Cardiac fibroblast (primary cell): ENCODE measurements at regions not wholly inside any gene's neighbourhood (a gene's known extent, or its start where the extent isn't known, plus 50 kb on each side); places are given as distances from the start of the nearest gene placed in this dataset.

ENCODE experiments used
- DNase-seq, 2 donors: peaks; one replicate each; pipeline versions ENCODE4 v3.0.0 to v3.0.0-alpha.2; 2010; ENCODE audit warnings: low read depth in 2 of 2
- H3K4me3 ChIP-seq, 2 donors: replicated peaks in 1 of 2; 1 replicate in 1 of 2; 2 replicates in 1 of 2; pipeline ENCODE4 v1.5.1; 2011; ENCODE audit warnings: low read depth in 2 of 2, low read length in 2 of 2, mild to moderate bottlenecking in 2 of 2, moderate library complexity in 1 of 2
- TF ChIP-seq, protein P1 (sequence below): IDR thresholded peaks from one replicate; pipeline ENCODE4 v1.5.1; 2011; ENCODE audit warnings: low read depth, mild to moderate bottlenecking, low read length, inconsistent platforms

DNA sequence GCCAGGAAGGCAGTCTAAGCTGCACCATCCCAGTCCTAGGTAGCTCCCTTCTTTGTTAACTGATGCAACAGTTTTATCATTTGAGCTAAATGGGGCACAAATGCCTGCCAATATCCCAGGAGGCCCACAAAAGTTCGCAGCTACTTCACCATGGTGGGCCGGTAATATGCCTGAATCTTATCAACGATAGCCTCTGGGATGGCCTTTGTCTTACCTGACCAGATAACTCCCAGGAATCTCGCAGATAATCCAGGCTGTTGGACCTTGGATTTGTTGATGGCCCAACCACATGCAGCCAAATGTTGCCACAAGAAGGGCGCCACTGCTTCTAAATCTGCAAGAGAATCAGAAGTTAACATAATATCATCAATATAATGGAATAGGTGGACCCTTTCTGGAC, 83.8 kb upstream of the ATP10B start:
- no peak overlapping the region for H3K4me3 ChIP-seq
- TF ChIP-seq, protein P1, sequence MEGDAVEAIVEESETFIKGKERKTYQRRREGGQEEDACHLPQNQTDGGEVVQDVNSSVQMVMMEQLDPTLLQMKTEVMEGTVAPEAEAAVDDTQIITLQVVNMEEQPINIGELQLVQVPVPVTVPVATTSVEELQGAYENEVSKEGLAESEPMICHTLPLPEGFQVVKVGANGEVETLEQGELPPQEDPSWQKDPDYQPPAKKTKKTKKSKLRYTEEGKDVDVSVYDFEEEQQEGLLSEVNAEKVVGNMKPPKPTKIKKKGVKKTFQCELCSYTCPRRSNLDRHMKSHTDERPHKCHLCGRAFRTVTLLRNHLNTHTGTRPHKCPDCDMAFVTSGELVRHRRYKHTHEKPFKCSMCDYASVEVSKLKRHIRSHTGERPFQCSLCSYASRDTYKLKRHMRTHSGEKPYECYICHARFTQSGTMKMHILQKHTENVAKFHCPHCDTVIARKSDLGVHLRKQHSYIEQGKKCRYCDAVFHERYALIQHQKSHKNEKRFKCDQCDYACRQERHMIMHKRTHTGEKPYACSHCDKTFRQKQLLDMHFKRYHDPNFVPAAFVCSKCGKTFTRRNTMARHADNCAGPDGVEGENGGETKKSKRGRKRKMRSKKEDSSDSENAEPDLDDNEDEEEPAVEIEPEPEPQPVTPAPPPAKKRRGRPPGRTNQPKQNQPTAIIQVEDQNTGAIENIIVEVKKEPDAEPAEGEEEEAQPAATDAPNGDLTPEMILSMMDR: no peak
- no peak for DNase-seq

DNA sequence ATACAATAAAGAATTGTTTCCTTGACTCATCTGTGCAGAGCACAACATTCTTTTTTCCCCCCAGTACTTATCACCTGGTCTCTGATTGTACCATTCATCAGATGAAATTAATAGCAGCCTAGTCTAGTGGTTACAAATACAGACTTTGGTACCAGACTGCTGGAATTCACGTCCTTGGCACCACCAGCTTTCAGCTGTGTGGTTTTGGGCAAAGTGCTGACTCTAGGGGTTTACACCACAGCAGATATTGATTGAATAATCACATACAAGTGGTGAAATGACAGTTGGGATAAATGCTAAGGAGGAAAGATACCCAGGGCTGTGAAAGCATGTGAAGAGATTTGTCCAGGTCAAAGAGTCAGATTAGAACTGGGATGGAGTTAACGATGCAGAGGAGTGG, 79.3 kb upstream of the ATP10B start:
- TF ChIP-seq, protein P1: no peak
- DNase-seq: no peak

DNA sequence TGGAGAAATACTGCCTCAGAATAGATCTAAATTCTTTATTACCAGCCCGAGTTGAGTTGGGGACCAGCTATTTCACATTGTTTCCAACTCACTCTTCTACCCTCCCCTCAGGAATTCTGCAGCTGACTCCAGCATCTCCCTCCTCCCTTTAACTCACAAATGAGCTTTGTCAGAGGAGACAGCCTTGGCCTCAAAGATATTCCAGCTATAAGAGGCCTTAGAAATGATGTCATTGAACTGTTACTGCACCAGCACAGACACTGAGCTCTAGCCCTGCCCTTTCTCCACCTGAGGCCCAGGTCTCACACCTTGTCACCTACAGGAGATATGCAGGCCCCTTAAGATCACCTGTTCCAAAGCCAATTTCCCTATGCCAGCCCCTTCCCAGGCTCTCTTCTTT, 78.4 kb upstream of the ATP10B start:
- no peak overlapping the region for H3K4me3 ChIP-seq
- DNase-seq: no peak

More for the DNA sequence above, 79.3 kb upstream of the ATP10B start:
- no peak overlapping the region for H3K4me3 ChIP-seq

DNA sequence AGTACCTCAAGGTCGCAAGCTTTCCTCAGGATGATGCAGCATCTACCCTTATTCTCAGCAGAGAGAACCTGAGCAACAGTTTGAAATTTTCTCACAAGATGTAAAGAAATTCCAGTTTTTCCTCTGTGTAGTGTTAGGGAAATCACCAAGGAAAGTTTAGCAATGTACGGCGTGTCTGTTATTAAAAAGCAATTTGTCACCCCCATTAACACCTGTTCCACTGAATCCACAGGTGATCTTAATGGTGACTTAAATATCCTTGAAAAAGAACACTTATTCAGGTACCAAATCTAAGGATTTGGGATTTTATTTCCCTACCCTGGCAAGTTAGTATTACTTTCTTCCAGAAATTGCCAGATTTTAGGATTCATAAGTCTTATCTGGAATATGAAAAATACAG, 77.9 kb upstream of the ATP10B start:
- TF ChIP-seq, protein P1: no peak
- H3K4me3 ChIP-seq: no peak overlapping the region
- DNase-seq: no peak

More for the DNA sequence above, 78.4 kb upstream of the ATP10B start:
- TF ChIP-seq, protein P1: no peak

DNA sequence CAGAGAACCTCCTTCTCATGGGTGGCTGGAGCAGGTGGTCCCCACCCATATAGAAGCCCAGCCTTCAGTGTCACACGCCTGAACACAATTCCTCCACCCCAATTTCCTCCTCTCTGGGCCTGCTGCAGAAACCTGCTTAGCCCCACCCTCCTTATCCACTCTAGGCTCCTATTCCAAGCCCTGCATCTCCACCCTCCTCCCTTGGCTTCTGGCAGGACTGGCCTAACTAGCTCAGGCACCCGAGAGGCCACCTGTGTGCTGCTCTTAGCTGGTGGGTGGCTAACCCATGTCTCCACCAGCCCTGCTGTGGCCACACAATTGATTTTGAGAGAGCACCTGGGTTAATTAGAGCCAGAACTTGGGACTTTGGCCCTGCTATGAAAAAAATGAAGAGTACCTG, 77.3 kb upstream of the ATP10B start:
- no peak overlapping the region for H3K4me3 ChIP-seq
- no peak for DNase-seq
- TF ChIP-seq, protein P1: no peak

DNA sequence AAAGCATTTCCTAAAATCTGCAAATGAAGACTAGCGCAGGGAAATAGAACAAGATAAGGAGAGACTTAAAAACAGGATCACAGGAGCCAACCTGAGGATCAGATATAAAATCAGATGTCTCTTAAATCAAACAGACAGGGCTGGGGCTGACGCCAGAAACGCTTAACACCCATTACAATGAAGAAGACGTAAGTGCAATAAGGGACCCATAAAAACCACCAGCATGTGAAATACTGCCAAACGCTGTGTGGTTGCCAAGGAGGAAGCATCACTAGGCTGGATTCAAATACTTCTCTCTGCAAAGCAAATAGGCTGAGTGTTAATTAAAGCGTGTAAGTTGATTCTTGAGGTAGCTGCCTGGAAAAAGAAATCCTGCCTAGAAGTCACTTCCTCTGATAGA, 74.4 kb upstream of the ATP10B start:
- no peak for DNase-seq
- H3K4me3 ChIP-seq: no peak overlapping the region
- TF ChIP-seq, protein P1: no peak

DNA sequence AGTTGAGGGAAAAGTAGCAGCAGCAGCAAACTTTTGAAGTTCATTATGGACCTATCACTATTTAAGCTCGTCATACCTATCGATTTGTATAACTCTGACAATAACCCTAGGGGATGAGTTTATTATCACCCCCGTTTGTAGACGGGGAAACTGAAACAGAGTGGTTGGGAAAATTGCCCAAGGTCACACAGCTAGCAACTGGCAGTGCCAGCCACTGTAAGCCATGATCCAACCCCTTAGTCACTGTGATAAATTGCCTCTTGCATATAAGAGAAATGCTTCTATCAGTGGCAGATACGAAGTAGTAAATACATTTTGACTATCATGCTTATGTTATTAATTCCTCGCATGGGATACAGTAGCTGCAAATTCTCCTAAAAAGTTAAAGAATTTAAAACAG, 73.3 kb upstream of the ATP10B start:
- TF ChIP-seq, protein P1: no peak
- DNase-seq: no peak
- no peak overlapping the region for H3K4me3 ChIP-seq
